ENCODE measurements at regions not wholly inside any gene's neighbourhood (a gene's known extent, or its start where the extent isn't known, plus 50 kb on each side); places are given as distances from the start of the nearest gene placed in this dataset.

- TF ChIP-seq CTCF (conservative IDR thresholded peaks at IDR 0.05; ENCODE audit: low read depth in 2 of 2), result no peak
- TF ChIP-seq EZH2 (IDR thresholded peaks at IDR 0.05; ENCODE audit: low read depth, unreplicated experiment), result no peak
- no peak for TF ChIP-seq POLR2AphosphoS5 (IDR thresholded peaks at IDR 0.05; ENCODE audit: low read depth)
- TF ChIP-seq EZH2phosphoT487 (IDR thresholded peaks at IDR 0.05; ENCODE audit: unreplicated experiment), result no peak
- TF ChIP-seq REST (IDR thresholded peaks at IDR 0.05; ENCODE audit: unreplicated experiment), result no peak
- no peak for TF ChIP-seq CREB1 (CRISPR knock-in tag; IDR thresholded peaks at IDR 0.05; ENCODE audit: low read depth)
- no peak for TF ChIP-seq NANOG (IDR thresholded peaks at IDR 0.05; ENCODE audit: borderline replicate concordance)
- TF ChIP-seq JUNB (IDR thresholded peaks at IDR 0.05; ENCODE audit: unreplicated experiment), result no peak
- TF ChIP-seq ETS1 (IDR thresholded peaks at IDR 0.05), result no peak
- no peak for TF ChIP-seq ZNF331 (CRISPR knock-in tag; IDR thresholded peaks at IDR 0.05; ENCODE audit: low read depth)
- no peak for TF ChIP-seq ZNF114 (CRISPR knock-in tag; IDR thresholded peaks at IDR 0.05)
- no peak for TF ChIP-seq STAT1 (IDR thresholded peaks at IDR 0.05; ENCODE audit: unreplicated experiment)
- TF ChIP-seq ZNF462 (CRISPR knock-in tag; IDR thresholded peaks at IDR 0.05), result no peak
Measured at GRCh38 chr22:49055406-49055805, 772.3 kb downstream of the BRD1 start.

Data from GM23338 (cell line).